Bronchial epithelial cell (primary cell): ENCODE measurements at regions not wholly inside any gene's neighbourhood (a gene's known extent, or its start where the extent isn't known, plus 50 kb on each side); places are given as distances from the start of the nearest gene placed in this dataset.

Source experiments
- DNase-seq: peaks from one replicate; pipeline ENCODE4 v3.0.0-alpha.2; 2010; ENCODE audit warnings: low read depth
- FAIRE-seq: peaks from 2 replicates; lab custom pipeline; 2011; peaks lifted over from hg19 to GRCh38; lab: Jason Lieb, UNC
- H3K27me3 ChIP-seq: 2 replicates; pipeline ENCODE4 v1.5.1; 2011; ENCODE audit warnings: low read length; ENCODE audit not compliant: control insufficient read depth, insufficient read depth
- H3K36me3 ChIP-seq: 2 replicates; pipeline ENCODE4 v1.5.1; 2011; ENCODE audit warnings: low read length; ENCODE audit not compliant: control insufficient read depth, insufficient read depth
- H3K4me3 ChIP-seq: 2 replicates; pipeline ENCODE4 v1.5.1; 2011; ENCODE audit warnings: mild to moderate bottlenecking, low read depth, low read length, control low read depth
- TF ChIP-seq, protein P1 (sequence below): IDR thresholded peaks from 2 replicates; pipeline ENCODE4 v1.5.1; 2011; ENCODE audit warnings: mild to moderate bottlenecking, moderate library complexity, low read length, control low read depth, inconsistent platforms; ENCODE audit not compliant: insufficient read depth, severe bottlenecking

DNA sequence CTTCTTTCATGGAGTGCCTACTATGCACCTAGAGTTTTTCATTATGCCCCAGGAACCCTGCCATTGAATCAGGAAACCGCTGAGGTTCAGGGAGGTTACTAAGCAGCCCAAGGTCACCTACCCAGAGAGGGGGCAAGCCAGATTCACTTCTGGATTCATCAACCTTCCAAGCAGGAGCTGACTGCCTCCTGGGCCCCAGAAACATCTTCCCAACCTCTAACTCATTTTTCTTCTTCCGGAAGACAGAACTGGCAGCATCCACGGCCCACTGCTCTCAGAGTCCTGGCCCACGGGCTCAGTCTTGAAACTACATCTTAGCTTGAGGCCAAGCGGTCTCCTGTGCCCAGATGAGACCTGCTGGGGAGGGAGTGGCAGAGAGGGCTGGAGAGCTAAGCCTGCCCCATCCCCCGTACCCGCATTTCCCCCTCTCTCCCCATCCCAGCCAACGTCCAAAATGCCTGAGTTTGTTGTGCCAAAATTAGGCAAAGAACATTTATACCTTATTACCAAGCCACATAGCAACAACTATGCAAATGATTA is 281.0 kb downstream of the CDC5L start:
- TF ChIP-seq, protein P1, sequence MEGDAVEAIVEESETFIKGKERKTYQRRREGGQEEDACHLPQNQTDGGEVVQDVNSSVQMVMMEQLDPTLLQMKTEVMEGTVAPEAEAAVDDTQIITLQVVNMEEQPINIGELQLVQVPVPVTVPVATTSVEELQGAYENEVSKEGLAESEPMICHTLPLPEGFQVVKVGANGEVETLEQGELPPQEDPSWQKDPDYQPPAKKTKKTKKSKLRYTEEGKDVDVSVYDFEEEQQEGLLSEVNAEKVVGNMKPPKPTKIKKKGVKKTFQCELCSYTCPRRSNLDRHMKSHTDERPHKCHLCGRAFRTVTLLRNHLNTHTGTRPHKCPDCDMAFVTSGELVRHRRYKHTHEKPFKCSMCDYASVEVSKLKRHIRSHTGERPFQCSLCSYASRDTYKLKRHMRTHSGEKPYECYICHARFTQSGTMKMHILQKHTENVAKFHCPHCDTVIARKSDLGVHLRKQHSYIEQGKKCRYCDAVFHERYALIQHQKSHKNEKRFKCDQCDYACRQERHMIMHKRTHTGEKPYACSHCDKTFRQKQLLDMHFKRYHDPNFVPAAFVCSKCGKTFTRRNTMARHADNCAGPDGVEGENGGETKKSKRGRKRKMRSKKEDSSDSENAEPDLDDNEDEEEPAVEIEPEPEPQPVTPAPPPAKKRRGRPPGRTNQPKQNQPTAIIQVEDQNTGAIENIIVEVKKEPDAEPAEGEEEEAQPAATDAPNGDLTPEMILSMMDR = no peak
- FAIRE-seq = no peak

DNA sequence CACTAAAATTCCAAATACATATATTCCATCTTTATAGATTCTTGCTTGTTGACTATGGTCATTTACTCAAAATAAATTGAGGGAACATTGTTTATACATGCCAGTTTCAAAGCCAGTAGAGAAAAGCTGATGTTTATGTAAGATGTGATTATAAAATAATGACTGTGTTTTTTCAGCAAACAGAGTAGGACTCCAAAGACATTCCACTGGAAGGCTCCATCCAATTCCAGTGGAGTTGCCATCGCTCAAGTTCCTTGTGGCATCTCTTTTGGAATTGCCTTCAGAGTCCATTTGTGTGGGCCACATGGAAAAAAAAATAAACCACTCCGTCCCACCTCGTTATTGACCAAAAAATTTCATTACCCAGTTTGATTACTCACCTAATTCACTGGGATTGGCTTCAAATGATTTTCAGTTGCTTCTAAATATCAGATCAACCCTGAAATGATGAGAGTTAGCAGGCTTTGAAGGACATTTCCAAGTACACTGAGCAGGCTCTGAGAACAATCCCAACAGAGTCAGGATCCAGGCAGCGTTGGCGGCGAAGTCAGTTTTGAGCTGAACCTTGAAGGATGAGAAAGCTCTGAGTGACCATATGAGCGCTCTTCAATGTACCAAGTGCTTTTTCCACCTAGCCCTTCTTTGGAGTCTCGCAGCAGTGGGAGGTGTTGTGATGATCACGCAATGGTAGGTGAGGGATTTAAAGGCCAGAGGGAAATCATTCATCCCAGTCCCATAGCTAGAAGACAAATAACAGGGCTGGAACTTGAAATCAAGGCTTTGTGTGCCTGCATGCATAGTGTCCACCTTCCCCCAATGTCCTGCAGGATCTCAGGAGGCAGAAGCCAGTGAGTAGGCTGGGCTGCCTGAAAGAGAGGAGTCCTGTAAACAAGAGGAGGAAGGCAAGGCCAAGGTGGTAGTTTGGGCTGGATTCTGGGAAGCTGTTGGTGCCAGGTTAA is 281.7 kb downstream of the CDC5L start:
- Histone ChIP-seq H3K4me3 (no peak overlapping the region), H3K27me3 (no peaks in the 10 kb centered on the region), H3K36me3 (no peaks in the 10 kb centered on the region)
- DNase-seq (no peak), FAIRE-seq (peak; percentile 36)
- TF ChIP-seq, protein P1 = no peak

More for the DNA sequence above, 281.0 kb downstream of the CDC5L start:
- Histone ChIP-seq H3K27me3 (no peaks in the 10 kb centered on the region), H3K36me3 (no peaks in the 10 kb centered on the region), H3K4me3 (no peak overlapping the region)
- DNase-seq = no peak

DNA sequence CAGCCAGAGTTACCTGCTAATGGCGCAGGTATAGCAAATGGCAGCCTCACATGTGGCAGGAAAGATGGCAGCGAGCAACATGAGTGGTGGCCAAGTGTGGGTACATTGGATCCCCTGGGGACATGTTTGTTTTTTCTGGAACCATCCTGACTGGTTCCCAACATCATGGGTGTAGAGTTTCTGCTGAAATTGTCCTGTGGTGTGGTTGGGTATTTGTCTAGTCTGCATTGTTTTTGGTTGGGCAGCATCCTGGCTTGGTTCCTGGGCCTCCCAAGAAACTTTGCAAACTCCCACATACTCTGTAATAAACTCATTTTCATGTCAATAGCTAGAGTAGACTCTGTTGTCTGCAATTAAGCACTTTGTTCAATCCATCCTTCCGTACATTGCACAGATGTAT is 282.6 kb downstream of the CDC5L start:
- FAIRE-seq = peak; percentile 75
- no peak overlapping the region for H3K4me3 ChIP-seq
- H3K27me3 ChIP-seq = no peaks in the 10 kb centered on the region
- DNase-seq = no peak
- H3K36me3 ChIP-seq = no peaks in the 10 kb centered on the region
- TF ChIP-seq, protein P1 = no peak

DNA sequence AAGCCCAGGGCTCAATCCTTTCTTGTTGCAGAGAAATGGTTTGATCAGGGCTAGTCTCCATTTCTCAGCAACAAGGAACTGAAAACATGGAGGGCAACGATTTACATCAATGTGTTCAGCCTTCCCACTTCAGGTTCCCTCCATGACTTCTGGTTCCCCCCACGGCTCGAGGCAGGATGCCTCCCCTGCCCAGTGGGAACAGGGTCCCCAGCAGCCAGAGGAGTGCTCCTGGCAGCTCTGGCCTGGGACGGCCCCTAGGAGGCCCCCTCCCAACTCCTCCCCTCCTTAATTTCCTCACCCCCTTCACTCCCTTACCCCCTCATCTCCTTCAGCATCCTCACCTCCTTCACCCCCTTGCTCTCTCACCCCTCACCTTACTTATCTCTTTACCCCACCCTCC is 283.8 kb downstream of the CDC5L start:
- no peaks in the 10 kb centered on the region for H3K27me3 ChIP-seq
- no peak overlapping the region for H3K4me3 ChIP-seq
- no peak for DNase-seq
- FAIRE-seq = no peak
- TF ChIP-seq, protein P1 = no peak
- no peaks in the 10 kb centered on the region for H3K36me3 ChIP-seq

DNA sequence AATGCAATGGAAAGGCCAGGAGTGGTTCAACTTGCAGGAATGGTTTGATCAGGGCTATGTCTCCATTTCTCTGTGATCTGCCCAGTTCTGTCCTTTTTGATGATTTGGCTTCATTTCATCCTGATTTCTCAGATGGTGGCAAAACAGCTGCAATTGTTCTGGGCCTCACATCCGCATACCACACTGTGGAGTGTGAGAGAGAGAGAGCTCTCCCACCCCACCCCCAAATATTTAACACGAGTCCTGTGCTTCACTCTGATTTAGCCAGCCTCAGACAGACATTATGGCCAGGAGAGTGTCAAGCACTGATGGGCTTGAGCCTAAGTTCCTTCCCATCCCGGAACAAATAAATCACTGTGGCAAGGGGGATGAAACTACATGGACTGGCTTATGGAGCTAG is 284.6 kb downstream of the CDC5L start:
- TF ChIP-seq, protein P1 = no peak
- no peaks in the 10 kb centered on the region for H3K36me3 ChIP-seq
- DNase-seq (no peak), FAIRE-seq (peak; percentile 79)
- no peak overlapping the region for H3K4me3 ChIP-seq
- no peaks in the 10 kb centered on the region for H3K27me3 ChIP-seq
